HEK293 (cell line): ENCODE measurements at regions not wholly inside any gene's neighbourhood (a gene's known extent, or its start where the extent isn't known, plus 50 kb on each side); places are given as distances from the start of the nearest gene placed in this dataset.

Source experiments
- ZNF658 ChIP-seq: fragments of 450-650 bp; formaldehyde crosslinking; IDR thresholded peaks from 2 replicates; pipeline ENCODE4; 2016; ENCODE audit warnings: missing biosample characterization, missing genetic modification characterization
- TF ChIP-seq, protein P1 (sequence below): fragments of 450-650 bp; formaldehyde crosslinking; IDR thresholded peaks from 2 replicates; pipeline ENCODE4 v1.5.1; 2016; ENCODE audit warnings: missing biosample characterization, missing genetic modification characterization

DNA sequence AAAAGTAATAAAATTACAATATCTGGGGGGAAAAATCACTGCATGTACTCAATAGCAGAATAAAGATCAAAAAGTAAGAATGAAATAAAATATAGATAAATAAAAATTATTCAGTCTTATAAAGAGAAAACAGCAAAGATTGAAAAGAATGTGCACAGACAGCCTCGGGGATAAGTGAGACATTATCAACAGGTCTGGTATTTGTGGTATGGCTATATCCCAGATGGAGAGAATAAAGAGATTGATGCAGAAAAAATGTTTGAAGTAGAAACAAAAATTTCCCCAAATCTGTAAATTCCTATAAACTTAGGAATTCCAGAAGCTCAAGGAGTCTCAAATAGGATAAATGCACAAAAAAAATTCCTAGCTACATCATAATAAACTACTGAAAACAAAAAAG is 74.5 kb upstream of the LUZP2 start:
- TF ChIP-seq, protein P1, sequence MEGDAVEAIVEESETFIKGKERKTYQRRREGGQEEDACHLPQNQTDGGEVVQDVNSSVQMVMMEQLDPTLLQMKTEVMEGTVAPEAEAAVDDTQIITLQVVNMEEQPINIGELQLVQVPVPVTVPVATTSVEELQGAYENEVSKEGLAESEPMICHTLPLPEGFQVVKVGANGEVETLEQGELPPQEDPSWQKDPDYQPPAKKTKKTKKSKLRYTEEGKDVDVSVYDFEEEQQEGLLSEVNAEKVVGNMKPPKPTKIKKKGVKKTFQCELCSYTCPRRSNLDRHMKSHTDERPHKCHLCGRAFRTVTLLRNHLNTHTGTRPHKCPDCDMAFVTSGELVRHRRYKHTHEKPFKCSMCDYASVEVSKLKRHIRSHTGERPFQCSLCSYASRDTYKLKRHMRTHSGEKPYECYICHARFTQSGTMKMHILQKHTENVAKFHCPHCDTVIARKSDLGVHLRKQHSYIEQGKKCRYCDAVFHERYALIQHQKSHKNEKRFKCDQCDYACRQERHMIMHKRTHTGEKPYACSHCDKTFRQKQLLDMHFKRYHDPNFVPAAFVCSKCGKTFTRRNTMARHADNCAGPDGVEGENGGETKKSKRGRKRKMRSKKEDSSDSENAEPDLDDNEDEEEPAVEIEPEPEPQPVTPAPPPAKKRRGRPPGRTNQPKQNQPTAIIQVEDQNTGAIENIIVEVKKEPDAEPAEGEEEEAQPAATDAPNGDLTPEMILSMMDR (tag by site-specific recombination) = no peak
- no peak for TF ChIP-seq ZNF658 (tag by site-specific recombination)
